Right lung (tissue), 2 donors: ENCODE measurements at regions not wholly inside any gene's neighbourhood (a gene's known extent, or its start where the extent isn't known, plus 50 kb on each side); places are given as distances from the start of the nearest gene placed in this dataset.

ENCODE experiments used
- DNase-seq, 2 donors: peaks; one replicate each; pipeline ENCODE4 v3.0.0-alpha.2; 2013

GRCh38 chr17:36816214-36816906, 120.9 kb upstream of the LHX1 start:
- no peak for DNase-seq

GRCh38 chr17:36816907-36817288, 120.4 kb upstream of the LHX1 start:
- no peak for DNase-seq

- no peak for DNase-seq
Observed at GRCh38 chr17:36817483-36818048, 119.7 kb upstream of the LHX1 start.

GRCh38 chr17:36818134-36818825, 119.0 kb upstream of the LHX1 start:
- no peak for DNase-seq

- DNase-seq: no peak
Observed at GRCh38 chr17:36823850-36824677, 113.2 kb upstream of the LHX1 start.

GRCh38 chr17:36824678-36825101, 112.6 kb upstream of the LHX1 start:
- no peak for DNase-seq

- DNase-seq: no peak
Observed at GRCh38 chr17:36825113-36825512, 112.2 kb upstream of the LHX1 start.

- no peak for DNase-seq
Observed at GRCh38 chr17:36825521-36825920, 111.8 kb upstream of the LHX1 start.

- DNase-seq: no peak
Observed at GRCh38 chr17:36825951-36826350, 111.3 kb upstream of the LHX1 start.

GRCh38 chr17:36827081-36827480, 110.2 kb upstream of the LHX1 start:
- no peak for DNase-seq

GRCh38 chr17:36829676-36830075, 107.6 kb upstream of the LHX1 start:
- no peak for DNase-seq

- no peak for DNase-seq
Observed at GRCh38 chr17:36833279-36833678, 104.0 kb upstream of the LHX1 start.

GRCh38 chr17:36835036-36835435, 102.2 kb upstream of the LHX1 start:
- no peak for DNase-seq

- DNase-seq: no peak
Observed at GRCh38 chr17:36837195-36837938, 99.9 kb upstream of the LHX1 start.

GRCh38 chr17:36837939-36838272, 99.4 kb upstream of the LHX1 start:
- DNase-seq: no peak

GRCh38 chr17:36839256-36839655, 98.0 kb upstream of the LHX1 start:
- DNase-seq: no peak

- DNase-seq: no peak
Observed at GRCh38 chr17:36840796-36841195, 96.5 kb upstream of the LHX1 start.

- no peak for DNase-seq
Observed at GRCh38 chr17:36842231-36842819, 95.0 kb upstream of the LHX1 start.

GRCh38 chr17:36842963-36843558, 94.2 kb upstream of the LHX1 start:
- DNase-seq: no peak

- no peak for DNase-seq
Observed at GRCh38 chr17:36844013-36844412, 93.3 kb upstream of the LHX1 start.

GRCh38 chr17:36844601-36845000, 92.7 kb upstream of the LHX1 start:
- DNase-seq: no peak
